ENCODE measurements at regions not wholly inside any gene's neighbourhood (a gene's known extent, or its start where the extent isn't known, plus 50 kb on each side); places are given as distances from the start of the nearest gene placed in this dataset.

- Histone ChIP-seq H3K4me1 (no peaks in the 10 kb centered on the region), H3K4me3 (no peak overlapping the region), H3K27me3 (no peaks in the 10 kb centered on the region), H3K9me3 (peaks cover 0 to 4% of the 10 kb centered on the region in 2 donors), H3K36me3 (no peaks in the 10 kb centered on the region), H3K27ac (no peak overlapping the region)
- no peak for DNase-seq (ENCODE audit: low spot score in 2 of 2)
- TF ChIP-seq CTCF (IDR thresholded peaks at IDR 0.05): no peak
- intact Hi-C loops (cut with DNase I): no loop called here
These were observed 194.4 kb upstream of the SPRED2 start for GRCh38 chr2:65626831-65627230.

DNA sequence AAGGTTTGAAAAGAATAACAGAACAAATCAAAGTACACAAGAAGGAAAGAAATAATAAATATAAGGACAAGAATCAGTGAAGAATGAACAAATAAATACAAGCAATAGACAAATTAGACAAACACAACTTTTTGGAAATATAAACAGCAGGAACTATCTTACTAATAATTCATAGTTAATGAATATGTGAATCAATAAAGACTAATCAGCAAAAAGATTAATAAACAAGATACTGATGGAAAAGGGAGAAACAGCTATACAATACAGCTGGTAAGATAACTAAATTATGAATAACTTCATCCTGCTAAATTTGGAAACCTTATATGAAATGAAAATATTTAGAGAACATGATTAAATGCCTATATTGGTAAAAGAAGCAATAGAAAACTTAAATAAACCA lies 193.6 kb upstream of the SPRED2 start:
- TF ChIP-seq CTCF (IDR thresholded peaks at IDR 0.05): no peak
- Histone ChIP-seq H3K9me3 (peaks cover 0 to 4% of the 10 kb centered on the region in 2 donors), H3K4me1 (no peaks in the 10 kb centered on the region), H3K4me3 (no peak overlapping the region), H3K36me3 (no peaks in the 10 kb centered on the region), H3K27ac (no peak overlapping the region), H3K27me3 (no peaks in the 10 kb centered on the region)
- intact Hi-C loops (cut with DNase I): no loop called here
- DNase-seq (ENCODE audit: low spot score in 2 of 2): no peak

GRCh38 chr2:65622951-65623535 lies 190.6 kb upstream of the SPRED2 start:
- no peak for DNase-seq (ENCODE audit: low spot score in 2 of 2)
- no peak for TF ChIP-seq CTCF (IDR thresholded peaks at IDR 0.05)
- Histone ChIP-seq H3K4me3 (no peak overlapping the region), H3K9me3 (peaks cover 0 to 4% of the 10 kb centered on the region in 2 donors), H3K27me3 (no peaks in the 10 kb centered on the region), H3K27ac (no peak overlapping the region), H3K4me1 (no peaks in the 10 kb centered on the region), H3K36me3 (no peaks in the 10 kb centered on the region)
- intact Hi-C loops (cut with DNase I): no loop called here

GRCh38 chr2:65622499-65622898 lies 190.1 kb upstream of the SPRED2 start:
- Histone ChIP-seq H3K4me1 (no peaks in the 10 kb centered on the region), H3K4me3 (no peak overlapping the region), H3K27me3 (no peaks in the 10 kb centered on the region), H3K36me3 (no peaks in the 10 kb centered on the region), H3K27ac (no peak overlapping the region), H3K9me3 (no peaks in the 10 kb centered on the region)
- TF ChIP-seq CTCF (IDR thresholded peaks at IDR 0.05): no peak
- no peak for DNase-seq (ENCODE audit: low spot score in 2 of 2)
- intact Hi-C loops (cut with DNase I): no loop called here

DNA sequence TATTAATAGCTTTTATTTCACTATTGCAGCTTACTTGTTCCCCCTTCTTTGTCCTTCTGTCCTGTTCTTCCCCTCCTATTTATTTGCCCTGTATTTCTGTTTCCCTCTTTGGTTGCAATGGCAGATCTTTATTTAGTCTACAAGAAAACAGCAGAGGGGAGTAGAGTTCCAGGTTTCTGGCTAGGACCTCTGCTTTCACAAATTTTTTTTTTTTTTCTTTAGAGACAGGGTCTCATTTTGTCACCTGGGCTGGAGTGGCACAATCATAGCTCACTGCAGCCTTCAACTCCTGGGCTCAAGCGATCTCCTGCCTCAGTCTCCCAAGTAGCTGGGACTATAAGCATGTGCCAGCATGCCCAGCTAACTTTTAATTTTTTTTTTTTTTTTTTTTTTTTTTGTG lies 188.1 kb upstream of the SPRED2 start:
- no peak for DNase-seq (ENCODE audit: low spot score in 2 of 2)
- Histone ChIP-seq H3K4me1 (no peaks in the 10 kb centered on the region), H3K27ac (no peak overlapping the region), H3K4me3 (no peak overlapping the region), H3K27me3 (no peaks in the 10 kb centered on the region), H3K36me3 (no peaks in the 10 kb centered on the region), H3K9me3 (no peaks in the 10 kb centered on the region)
- intact Hi-C loops (cut with DNase I): no loop called here
- TF ChIP-seq CTCF (IDR thresholded peaks at IDR 0.05): peak in 1 of 3 experiments; percentile 11

DNA sequence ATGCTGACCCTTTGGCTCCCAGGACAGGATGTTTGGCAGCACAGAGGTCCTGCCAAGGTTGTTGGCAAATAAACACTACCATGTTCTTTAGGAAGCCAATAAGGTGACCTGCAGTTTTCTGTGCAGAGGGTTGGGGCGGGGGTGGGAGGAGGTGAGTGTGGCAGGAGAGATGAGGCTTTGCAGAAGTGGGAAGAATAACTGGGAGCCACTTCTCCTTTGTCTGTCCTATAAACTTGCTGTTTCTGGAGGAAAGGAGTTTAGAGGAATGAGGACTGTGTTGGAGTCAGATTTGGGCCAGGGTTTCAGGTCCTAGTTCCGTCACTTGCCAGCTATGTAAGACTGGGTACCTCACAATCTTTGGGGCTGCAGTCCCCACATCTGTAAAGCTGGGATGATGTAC lies 187.6 kb upstream of the SPRED2 start:
- Histone ChIP-seq H3K27ac (no peak overlapping the region), H3K9me3 (no peaks in the 10 kb centered on the region), H3K27me3 (no peaks in the 10 kb centered on the region), H3K4me1 (no peaks in the 10 kb centered on the region), H3K4me3 (no peak overlapping the region), H3K36me3 (no peaks in the 10 kb centered on the region)
- intact Hi-C loops (cut with DNase I): no loop called here
- TF ChIP-seq CTCF (IDR thresholded peaks at IDR 0.05): no peak
- DNase-seq (ENCODE audit: low spot score in 2 of 2): no peak

All from ascending aorta (tissue), 2 donors.